Sigmoid colon (tissue), 6 donors: ENCODE measurements at regions not wholly inside any gene's neighbourhood (a gene's known extent, or its start where the extent isn't known, plus 50 kb on each side); places are given as distances from the start of the nearest gene placed in this dataset.

ENCODE experiments used
- DNase-seq: peaks from one replicate; pipeline ENCODE4 v3.0.0-alpha.2; 2019
- H3K27ac ChIP-seq, 4 donors: fragments of 200-600 bp; sonication (generic); one replicate each; pipeline ENCODE4 v1.5.1; 2016 to 2019; ENCODE audit warnings: mild to moderate bottlenecking in 1 of 4
- H3K27me3 ChIP-seq, 3 donors: fragments of 200-600 bp; sonication (generic); one replicate each; pipeline ENCODE4 v1.5.1; 2019; ENCODE audit warnings: mild to moderate bottlenecking in 1 of 3
- H3K36me3 ChIP-seq, 4 donors: fragments of 200-600 bp; sonication (generic); one replicate each; pipeline ENCODE4 v1.5.1; 2016 to 2019
- H3K4me1 ChIP-seq, 4 donors: fragments of 200-600 bp; sonication (generic); one replicate each; pipeline ENCODE4 v1.5.1; 2017 to 2019
- H3K4me3 ChIP-seq, 4 donors: fragments of 200-600 bp; sonication (generic); one replicate each; pipeline ENCODE4 v1.5.1; 2017 to 2019; ENCODE audit warnings: mild to moderate bottlenecking in 2 of 4, moderate library complexity in 1 of 4
- H3K9me3 ChIP-seq, 4 donors: fragments of 200-600 bp in 3 of 4; sonication (generic) in 3 of 4; one replicate each; pipeline versions ENCODE4 v1.5.1 to v1.6.1; 2013 to 2019
- CTCF ChIP-seq, 4 experiments: fragments of 450-650 bp in 3 of 4; fragments of 200-600 bp in 1 of 4; IDR thresholded peaks; one replicate each; pipeline ENCODE4 v1.5.1; 2016 to 2019; ENCODE audit warnings: antibody characterized with exemption in 4 of 4, mild to moderate bottlenecking in 3 of 4, moderate library complexity in 2 of 4
- EP300 ChIP-seq, 4 donors: sonication (generic); formaldehyde crosslinking; IDR thresholded peaks; one replicate each; pipeline ENCODE4 v1.6.1; 2017; ENCODE audit warnings: antibody characterized with exemption in 4 of 4
- POLR2A ChIP-seq, 2 donors: fragments of 450-650 bp; IDR thresholded peaks; one replicate each; pipeline ENCODE4 v1.6.1; 2016; ENCODE audit warnings: antibody characterized with exemption in 2 of 2, mild to moderate bottlenecking in 2 of 2, moderate library complexity in 2 of 2
- POLR2AphosphoS5 ChIP-seq, 4 donors: sonication (generic); formaldehyde crosslinking; IDR thresholded peaks; one replicate each; pipeline ENCODE4 v1.6.1; 2017; ENCODE audit warnings: antibody characterized with exemption in 4 of 4
- WGBS, 2 donors: extraction: QIAGEN DNeasy Blood & Tissue Kit; methylation state at CpG; one replicate each; pipeline ENCODE4 v1.1.7; 2013; 5-methylcytosine and 5-hydroxymethylcytosine counted together
- intact Hi-C: fragments of 100-400 bp; cut with DNase I; formaldehyde crosslinking; loops from one replicate; pipeline ENCODE4 v1.15.1; 2023
- donor health status: healthy with polysubstance abuse.
- donor health status: healthy.

- no peak for DNase-seq
- 89 to 92% methylated on average over 2 of the region's 2 CpGs for WGBS, 2 donors
- intact Hi-C loops: no loop called here
- Histone ChIP-seq H3K27ac (no peak overlapping the region), H3K27me3 (no peaks in the 10 kb centered on the region), H3K4me1 (no peaks in the 10 kb centered on the region), H3K4me3 (no peak overlapping the region), H3K9me3 (no peaks in the 10 kb centered on the region), H3K36me3 (no peaks in the 10 kb centered on the region)
- TF ChIP-seq POLR2A (IDR thresholded peaks at IDR 0.05) (no peak), POLR2AphosphoS5 (IDR thresholded peaks at IDR 0.05) (no peak), CTCF (IDR thresholded peaks at IDR 0.05) (no peak)
These were observed 154.8 kb downstream of the TMX3 start for GRCh38 chr18:68560128-68560527.

GRCh38 chr18:68557183-68557582, 157.7 kb downstream of the TMX3 start:
- no peak for DNase-seq
- Histone ChIP-seq H3K4me1 (no peaks in the 10 kb centered on the region), H3K27me3 (no peaks in the 10 kb centered on the region), H3K27ac (no peak overlapping the region), H3K36me3 (no peaks in the 10 kb centered on the region), H3K4me3 (no peak overlapping the region), H3K9me3 (no peaks in the 10 kb centered on the region)
- TF ChIP-seq POLR2A (IDR thresholded peaks at IDR 0.05): no peak
- TF ChIP-seq EP300 (IDR thresholded peaks at IDR 0.05): no peak
- TF ChIP-seq POLR2AphosphoS5 (IDR thresholded peaks at IDR 0.05): no peak
- no peak for TF ChIP-seq CTCF (IDR thresholded peaks at IDR 0.05)
- intact Hi-C loops: no loop called here
- WGBS, 2 donors: 79 to 80% methylated on average over 5 of the region's 5 CpGs

GRCh38 chr18:68555879-68556301, 159.0 kb downstream of the TMX3 start:
- no peak overlapping the region for H3K27ac ChIP-seq
- DNase-seq: no peak
- H3K36me3 ChIP-seq: no peaks in the 10 kb centered on the region
- no peaks in the 10 kb centered on the region for H3K4me1 ChIP-seq
- no peak overlapping the region for H3K4me3 ChIP-seq
- intact Hi-C loops: no loop called here
- no peaks in the 10 kb centered on the region for H3K27me3 ChIP-seq
- H3K9me3 ChIP-seq: no peaks in the 10 kb centered on the region
- TF ChIP-seq POLR2AphosphoS5 (IDR thresholded peaks at IDR 0.05): no peak
- no peak for TF ChIP-seq CTCF (IDR thresholded peaks at IDR 0.05)
- TF ChIP-seq POLR2A (IDR thresholded peaks at IDR 0.05): no peak
- TF ChIP-seq EP300 (IDR thresholded peaks at IDR 0.05): no peak

GRCh38 chr18:68548904-68549870, 165.7 kb downstream of the TMX3 start:
- no peaks in the 10 kb centered on the region for H3K36me3 ChIP-seq
- intact Hi-C loops: no loop called here
- DNase-seq: no peak
- 72 to 76% methylated on average over 9 of the region's 9 CpGs for WGBS, 2 donors
- TF ChIP-seq POLR2A (IDR thresholded peaks at IDR 0.05) (no peak), POLR2AphosphoS5 (IDR thresholded peaks at IDR 0.05) (no peak), EP300 (IDR thresholded peaks at IDR 0.05) (no peak), CTCF (IDR thresholded peaks at IDR 0.05) (no peak)
- no peak overlapping the region for H3K4me3 ChIP-seq
- H3K27ac ChIP-seq: no peak overlapping the region
- H3K9me3 ChIP-seq: no peaks in the 10 kb centered on the region
- H3K27me3 ChIP-seq: no peaks in the 10 kb centered on the region
- no peaks in the 10 kb centered on the region for H3K4me1 ChIP-seq
